Mesenchymal stem cell (in vitro differentiated cells and primary cell): ENCODE measurements at regions not wholly inside any gene's neighbourhood (a gene's known extent, or its start where the extent isn't known, plus 50 kb on each side); places are given as distances from the start of the nearest gene placed in this dataset. TPM values are rescaled to one million over a fixed set of nuclear protein-coding genes. Genes with fewer than 3 reads are reported as not detected.

Experiments
- small RNA-seq: library from polyadenylated mRNA; stranded (forward); fragments of <200 nt; extraction: miRNeasy Mini kit (QIAGEN cat#:217004); gene quantifications from one replicate; pipeline ENCODE3, GENCODE V24; 2013; ENCODE audit warnings: low read depth

Small RNA genes lying in the stretch of these regions (small RNA-seq; reads per million reads assigned to genes)
- gene MIR4280: not detected
- not detected for gene RN7SKP34
